CD8-positive, alpha-beta memory T cell (primary cell): ENCODE measurements at regions not wholly inside any gene's neighbourhood (a gene's known extent, or its start where the extent isn't known, plus 50 kb on each side); places are given as distances from the start of the nearest gene placed in this dataset.

Experiments
- CTCF ChIA-PET: fragments of 350-600 bp; sonication (Branson Sonifier 250); formaldehyde crosslinking; loops from one replicate; lab custom pipeline; 2021; ENCODE audit warnings: antibody characterized with exemption; lab: Charles Lee
- POLR2A ChIA-PET: fragments of 350-600 bp; sonication (Branson Sonifier 250); formaldehyde crosslinking; loops from one replicate; lab custom pipeline; 2021; ENCODE audit warnings: antibody characterized with exemption; lab: Charles Lee
- DNase-seq, 5 donors: peaks; one replicate each; pipeline versions ENCODE4 v3.0.0 to v3.0.0-alpha.2; 2020 to 2022; ENCODE audit warnings: mixed read lengths in 1 of 5
- H3K27ac ChIP-seq: one replicate; pipeline ENCODE4 v1.7.0; 2013; ENCODE audit warnings: low read depth, mild to moderate bottlenecking, low read length, moderate library complexity
- H3K27me3 ChIP-seq: 2 replicates; pipeline ENCODE4 v1.7.0; 2013; ENCODE audit warnings: low read length, mild to moderate bottlenecking; ENCODE audit not compliant: insufficient read depth, poor library complexity, severe bottlenecking
- H3K36me3 ChIP-seq: 2 replicates; pipeline ENCODE4 v1.7.0; 2013; ENCODE audit warnings: mild to moderate bottlenecking, low read length, moderate library complexity; ENCODE audit not compliant: insufficient read depth
- H3K4me1 ChIP-seq: 2 replicates; pipeline ENCODE4 v1.7.0; 2013; ENCODE audit warnings: mild to moderate bottlenecking, low read length, moderate library complexity; ENCODE audit not compliant: insufficient read depth
- H3K4me3 ChIP-seq: 2 replicates; pipeline ENCODE4 v1.7.0; 2013; ENCODE audit warnings: mild to moderate bottlenecking, low read length
- H3K9me3 ChIP-seq: 2 replicates; pipeline ENCODE4 v1.7.0; 2013; ENCODE audit warnings: mild to moderate bottlenecking, low read length
- H3K27ac Mint-ChIP-seq, 8 donors: one replicate each; pipeline ENCODE4 v1.8.0; 2020 to 2021; ENCODE audit warnings: mixed read lengths in 8 of 8, mild to moderate bottlenecking in 6 of 8, inconsistent platforms in 3 of 8, moderate library complexity in 3 of 8
- H3K27me3 Mint-ChIP-seq, 2 donors: one replicate each; pipeline ENCODE4 v1.8.0; 2020 to 2021; ENCODE audit warnings: mixed read lengths in 2 of 2, mild to moderate bottlenecking in 1 of 2, moderate library complexity in 1 of 2
- H3K36me3 Mint-ChIP-seq, 3 donors: one replicate each; pipeline ENCODE4 v1.8.0; 2020 to 2021; ENCODE audit warnings: mixed read lengths in 3 of 3, inconsistent platforms in 1 of 3, mild to moderate bottlenecking in 1 of 3
- H3K4me1 Mint-ChIP-seq, 3 donors: one replicate each; pipeline ENCODE4 v1.8.0; 2020 to 2021; ENCODE audit warnings: mixed read lengths in 3 of 3, inconsistent platforms in 1 of 3, mild to moderate bottlenecking in 1 of 3
- H3K4me3 Mint-ChIP-seq, 7 donors: one replicate each; pipeline ENCODE4 v1.8.0; 2020 to 2021; ENCODE audit warnings: mixed read lengths in 7 of 7, mild to moderate bottlenecking in 6 of 7, moderate library complexity in 4 of 7, inconsistent platforms in 2 of 7
- H3K9me3 Mint-ChIP-seq, 5 donors: one replicate each; pipeline ENCODE4 v1.8.0; 2020 to 2022; ENCODE audit warnings: mixed read lengths in 5 of 5, mild to moderate bottlenecking in 3 of 5, moderate library complexity in 2 of 5, inconsistent platforms in 1 of 5

- H3K9me3 Mint-ChIP-seq: no peaks in the 10 kb centered on the region
- H3K27me3 ChIP-seq: no peaks in the 10 kb centered on the region
- CTCF ChIA-PET: no interaction called here
Observed at GRCh38 chr11:122031813-122032212, 84.2 kb downstream of the BLID start.

GRCh38 chr11:122030286-122030685 is 85.7 kb downstream of the BLID start:
- peaks cover 0 to 3% of the 10 kb centered on the region in 2 donors for H3K27me3 Mint-ChIP-seq
- ChIA-PET CTCF (no interaction called here), POLR2A (no interaction called here)
- no peaks in the 10 kb centered on the region for H3K4me1 Mint-ChIP-seq
- Histone ChIP-seq H3K4me3 (no peak overlapping the region), H3K27ac (no peak overlapping the region), H3K9me3 (no peaks in the 10 kb centered on the region), H3K4me1 (no peaks in the 10 kb centered on the region), H3K27me3 (no peaks in the 10 kb centered on the region), H3K36me3 (no peaks in the 10 kb centered on the region)
- DNase-seq: no peak
- no peak overlapping the region for H3K4me3 Mint-ChIP-seq
- H3K27ac Mint-ChIP-seq: no peak overlapping the region
- H3K36me3 Mint-ChIP-seq: no peaks in the 10 kb centered on the region
- no peaks in the 10 kb centered on the region for H3K9me3 Mint-ChIP-seq

More at GRCh38 chr11:122031813-122032212, 84.2 kb downstream of the BLID start:
- Mint-ChIP-seq H3K4me1 (no peaks in the 10 kb centered on the region), H3K4me3 (no peak overlapping the region), H3K27ac (no peak overlapping the region), H3K36me3 (no peaks in the 10 kb centered on the region), H3K27me3 (peaks cover 0 to 1% of the 10 kb centered on the region in 2 donors)
- DNase-seq: no peak
- H3K27ac ChIP-seq: no peak overlapping the region
- POLR2A ChIA-PET: no interaction called here
- no peaks in the 10 kb centered on the region for H3K4me1 ChIP-seq
- H3K36me3 ChIP-seq: no peaks in the 10 kb centered on the region
- H3K9me3 ChIP-seq: no peaks in the 10 kb centered on the region
- H3K4me3 ChIP-seq: no peak overlapping the region

- no peaks in the 10 kb centered on the region for H3K9me3 Mint-ChIP-seq
- H3K4me1 ChIP-seq: no peaks in the 10 kb centered on the region
- H3K27ac Mint-ChIP-seq: no peak overlapping the region
- H3K4me3 Mint-ChIP-seq: no peak overlapping the region
- no peaks in the 10 kb centered on the region for H3K36me3 ChIP-seq
- DNase-seq: no peak
- H3K27ac ChIP-seq: no peak overlapping the region
- H3K9me3 ChIP-seq: no peaks in the 10 kb centered on the region
- ChIA-PET POLR2A (no interaction called here), CTCF (no interaction called here)
- no peaks in the 10 kb centered on the region for H3K4me1 Mint-ChIP-seq
- no peaks in the 10 kb centered on the region for H3K27me3 ChIP-seq
- H3K4me3 ChIP-seq: no peak overlapping the region
- peaks cover 2 to 3% of the 10 kb centered on the region in 2 donors for H3K27me3 Mint-ChIP-seq
- H3K36me3 Mint-ChIP-seq: no peaks in the 10 kb centered on the region
Observed at GRCh38 chr11:122028545-122028944, 87.5 kb downstream of the BLID start.

GRCh38 chr11:122028036-122028435 is 88.0 kb downstream of the BLID start:
- CTCF ChIA-PET: no interaction called here
- H3K4me3 ChIP-seq: no peak overlapping the region
- no peaks in the 10 kb centered on the region for H3K4me1 Mint-ChIP-seq
- H3K36me3 Mint-ChIP-seq: no peaks in the 10 kb centered on the region
- no peaks in the 10 kb centered on the region for H3K9me3 ChIP-seq
- no peaks in the 10 kb centered on the region for H3K36me3 ChIP-seq
- H3K27ac Mint-ChIP-seq: no peak overlapping the region
- no peaks in the 10 kb centered on the region for H3K4me1 ChIP-seq
- POLR2A ChIA-PET: no interaction called here
- H3K27me3 ChIP-seq: no peaks in the 10 kb centered on the region
- DNase-seq: no peak
- H3K27ac ChIP-seq: no peak overlapping the region
- H3K9me3 Mint-ChIP-seq: no peaks in the 10 kb centered on the region
- H3K27me3 Mint-ChIP-seq: peaks cover 2 to 3% of the 10 kb centered on the region in 2 donors
- H3K4me3 Mint-ChIP-seq: no peak overlapping the region

DNA sequence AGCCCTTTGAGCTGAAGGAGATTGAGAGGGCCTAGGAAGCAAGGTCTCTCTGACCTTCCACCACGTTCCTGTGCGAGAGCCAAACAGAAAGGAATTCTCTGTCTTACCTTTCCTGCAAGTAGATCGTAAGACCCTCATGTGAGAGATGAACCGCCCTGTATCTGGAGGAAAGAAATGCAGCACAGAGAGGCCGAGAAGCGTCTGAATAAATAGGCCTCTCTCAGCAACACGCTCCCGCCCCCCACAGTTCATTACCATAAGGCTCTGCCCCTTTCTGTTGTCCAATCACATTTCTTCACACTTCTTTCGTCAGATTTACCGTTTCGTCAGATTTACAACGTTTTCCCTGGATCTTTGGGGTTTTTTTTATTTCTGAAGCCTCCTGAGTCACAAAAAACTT is 90.3 kb downstream of the BLID start:
- no peaks in the 10 kb centered on the region for H3K9me3 Mint-ChIP-seq
- H3K27me3 Mint-ChIP-seq: peaks cover 2 to 3% of the 10 kb centered on the region in 2 donors
- Histone ChIP-seq H3K4me3 (no peak overlapping the region), H3K4me1 (no peaks in the 10 kb centered on the region), H3K9me3 (no peaks in the 10 kb centered on the region), H3K27ac (no peak overlapping the region), H3K36me3 (no peaks in the 10 kb centered on the region), H3K27me3 (no peaks in the 10 kb centered on the region)
- H3K27ac Mint-ChIP-seq: no peak overlapping the region
- no peaks in the 10 kb centered on the region for H3K36me3 Mint-ChIP-seq
- ChIA-PET CTCF (no interaction called here), POLR2A (no interaction called here)
- DNase-seq: no peak
- H3K4me3 Mint-ChIP-seq: no peak overlapping the region
- H3K4me1 Mint-ChIP-seq: no peaks in the 10 kb centered on the region

GRCh38 chr11:122024278-122024677 is 91.7 kb downstream of the BLID start:
- no peak overlapping the region for H3K4me3 Mint-ChIP-seq
- H3K27me3 Mint-ChIP-seq: peaks cover 2 to 3% of the 10 kb centered on the region in 2 donors
- ChIA-PET CTCF (no interaction called here), POLR2A (no interaction called here)
- Histone ChIP-seq H3K9me3 (no peaks in the 10 kb centered on the region), H3K27me3 (no peaks in the 10 kb centered on the region), H3K27ac (no peak overlapping the region), H3K4me3 (no peak overlapping the region), H3K36me3 (no peaks in the 10 kb centered on the region), H3K4me1 (no peaks in the 10 kb centered on the region)
- H3K36me3 Mint-ChIP-seq: no peaks in the 10 kb centered on the region
- H3K27ac Mint-ChIP-seq: no peak overlapping the region
- no peak for DNase-seq
- no peaks in the 10 kb centered on the region for H3K4me1 Mint-ChIP-seq
- H3K9me3 Mint-ChIP-seq: no peaks in the 10 kb centered on the region

- H3K9me3 ChIP-seq: no peaks in the 10 kb centered on the region
- Mint-ChIP-seq H3K27ac (no peak overlapping the region), H3K9me3 (no peaks in the 10 kb centered on the region), H3K4me3 (no peak overlapping the region), H3K36me3 (no peaks in the 10 kb centered on the region), H3K27me3 (peaks cover 2 to 3% of the 10 kb centered on the region in 2 donors), H3K4me1 (no peaks in the 10 kb centered on the region)
- H3K4me1 ChIP-seq: no peaks in the 10 kb centered on the region
- no peak overlapping the region for H3K27ac ChIP-seq
- no peaks in the 10 kb centered on the region for H3K27me3 ChIP-seq
- POLR2A ChIA-PET: no interaction called here
- CTCF ChIA-PET: no interaction called here
- H3K36me3 ChIP-seq: no peaks in the 10 kb centered on the region
- H3K4me3 ChIP-seq: no peak overlapping the region
- DNase-seq: no peak
Observed at GRCh38 chr11:122023614-122024250, 92.3 kb downstream of the BLID start.

DNA sequence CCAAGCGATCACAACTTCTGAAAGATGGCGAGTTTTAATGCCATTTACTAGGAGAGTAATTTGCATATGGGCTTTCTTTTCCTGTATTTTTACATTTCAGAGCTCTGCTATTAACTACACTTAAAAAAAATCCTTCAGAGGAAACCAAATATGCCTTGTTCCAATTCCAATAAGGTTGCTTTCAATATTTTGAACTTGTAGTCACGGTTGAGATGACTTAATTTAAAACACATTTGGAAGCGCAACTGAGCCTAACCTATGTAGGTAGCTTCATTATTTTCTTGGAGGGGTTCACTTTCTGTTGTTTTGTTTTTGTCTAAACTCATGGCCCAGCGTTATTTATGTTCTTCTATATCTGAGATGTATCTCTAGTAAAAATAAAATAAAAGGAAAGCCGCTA is 93.4 kb downstream of the BLID start:
- no peaks in the 10 kb centered on the region for H3K4me1 Mint-ChIP-seq
- H3K27ac Mint-ChIP-seq: no peak overlapping the region
- DNase-seq: no peak
- ChIA-PET CTCF (no interaction called here), POLR2A (no interaction called here)
- H3K9me3 Mint-ChIP-seq: no peaks in the 10 kb centered on the region
- Histone ChIP-seq H3K9me3 (no peaks in the 10 kb centered on the region), H3K27me3 (no peaks in the 10 kb centered on the region), H3K36me3 (no peaks in the 10 kb centered on the region), H3K4me1 (no peaks in the 10 kb centered on the region), H3K4me3 (no peak overlapping the region), H3K27ac (no peak overlapping the region)
- peaks cover 2 to 3% of the 10 kb centered on the region in 2 donors for H3K27me3 Mint-ChIP-seq
- H3K36me3 Mint-ChIP-seq: no peaks in the 10 kb centered on the region
- H3K4me3 Mint-ChIP-seq: no peak overlapping the region
